K562 (cell line): ENCODE measurements at regions not wholly inside any gene's neighbourhood (a gene's known extent, or its start where the extent isn't known, plus 50 kb on each side); places are given as distances from the start of the nearest gene placed in this dataset.
"Not testable (repeated sequence)": the region's sequence is repeated elsewhere in the genome, so short reads cannot be mapped to it uniquely, and the experiment has no call there.

Experiments
- ATAC-seq: fragments of 200-7000 bp; cut with Tn5 transposase; 3 replicates; pipeline ENCODE4 v1.9.1; 2020; ENCODE audit warnings: moderate library complexity
- BruUV-seq: library from RNA; stranded (reverse); fragments of 400-500 nt; replicated peaks from 2 replicates; lab custom pipeline; 2021; lab: Mats Ljungman, UMichigan
- CTCF ChIA-PET: fragments of 300-600 bp; formaldehyde crosslinking; extraction: SDS; loops from one replicate; lab custom pipeline; 2021; ENCODE audit warnings: low intra/inter-chr PET ratio; lab: Yijun Ruan, JAX
- POLR2A ChIA-PET: fragments of 300-600, 350-650 bp; sonication (Branson Sonifier 250); formaldehyde crosslinking; extraction: SDS; loops from one replicate; lab custom pipeline; 2021; ENCODE audit warnings: antibody characterized with exemption, inconsistent platforms; lab: Yijun Ruan, JAX
- DNase-seq, 4 experiments: peaks; one replicate each; pipeline versions ENCODE4 v3.0.0 to v3.0.0-alpha.2; 2011 to 2018; ENCODE audit warnings: low spot score in 3 of 4, mixed read lengths in 3 of 4; ENCODE audit errors: extremely low read depth in 1 of 4
- FAIRE-seq: peaks from 2 replicates; lab custom pipeline; 2011; peaks lifted over from hg19 to GRCh38; lab: Jason Lieb, UNC
- H2AFZ ChIP-seq: 2 replicates; pipeline ENCODE4 v1.6.0; 2011; ENCODE audit warnings: low read depth, low read length, control low read depth, inconsistent platforms
- H3K27ac ChIP-seq: fragments of 200-600 bp; 3 replicates; pipeline ENCODE4 v1.8.0; 2011; ENCODE audit warnings: low read depth, mild to moderate bottlenecking, control low read depth, inconsistent platforms, low read length, moderate library complexity, mixed read lengths; ENCODE audit errors: extremely low read depth
- H3K27me3 ChIP-seq, 2 experiments: fragments of 300-600 bp in 1 of 2; 2 replicates in 1 of 2; 3 replicates in 1 of 2; pipeline versions ENCODE4 v1.6.0 to v1.8.0; 2011; ENCODE audit warnings: inconsistent platforms in 2 of 2, low read length in 2 of 2, mild to moderate bottlenecking in 1 of 2, mixed read lengths in 1 of 2, moderate library complexity in 1 of 2; ENCODE audit not compliant: control insufficient read depth in 2 of 2, insufficient read depth in 2 of 2
- H3K36me3 ChIP-seq: fragments of 300-600 bp; 3 replicates; pipeline ENCODE4 v1.8.0; 2011; ENCODE audit warnings: mild to moderate bottlenecking, low read length, inconsistent platforms; ENCODE audit not compliant: control insufficient read depth, insufficient read depth
- H3K4me1 ChIP-seq, 2 experiments: fragments of 200-600 bp in 1 of 2; replicated peaks in 1 of 2; 2 replicates in 1 of 2; 3 replicates in 1 of 2; pipeline versions ENCODE4 v1.5.1 to v1.8.0; 2011; ENCODE audit warnings: inconsistent platforms in 2 of 2, low read length in 2 of 2, mild to moderate bottlenecking in 1 of 2, mixed read lengths in 1 of 2, moderate library complexity in 1 of 2; ENCODE audit not compliant: control insufficient read depth in 2 of 2, insufficient read depth in 2 of 2
- H3K4me2 ChIP-seq: 2 replicates; pipeline ENCODE4 v1.6.1; 2011; ENCODE audit warnings: low read length, control low read depth, inconsistent platforms, mixed read lengths; ENCODE audit not compliant: insufficient read depth
- H3K4me3 ChIP-seq: fragments of 200-600 bp; sonication (generic), shearing (Covaris generic); 2 replicates; pipeline ENCODE4 v1.5.1; 2016; ENCODE audit warnings: control low read depth, inconsistent platforms
- H3K79me2 ChIP-seq: fragments of 200-600 bp; 3 replicates; pipeline ENCODE4 v1.8.0; 2011; ENCODE audit warnings: low read length, inconsistent platforms; ENCODE audit not compliant: control insufficient read depth, insufficient read depth
- H3K9ac ChIP-seq, 2 experiments: 2 replicates each; pipeline versions ENCODE4 v1.6.0 to v1.6.1; 2011; ENCODE audit warnings: low read depth in 2 of 2, low read length in 2 of 2, control low read depth in 1 of 2, inconsistent platforms in 1 of 2, mild to moderate bottlenecking in 1 of 2, mixed read lengths in 1 of 2; ENCODE audit not compliant: insufficient read depth in 1 of 2
- H3K9me1 ChIP-seq: one replicate; pipeline ENCODE4 v1.6.0; 2011; ENCODE audit warnings: inconsistent platforms, mild to moderate bottlenecking, low read length, moderate library complexity; ENCODE audit not compliant: control insufficient read depth, insufficient read depth
- H3K9me3 ChIP-seq: replicated peaks from 2 replicates; pipeline ENCODE4 v1.5.1; 2011; ENCODE audit warnings: low read depth, low read length, inconsistent platforms; ENCODE audit not compliant: control insufficient read depth, insufficient read depth
- H4K20me1 ChIP-seq: replicated peaks from 2 replicates; pipeline ENCODE4 v1.6.1; 2011; ENCODE audit warnings: low read length, inconsistent platforms, mixed read lengths; ENCODE audit not compliant: control insufficient read depth, insufficient read depth
- WGBS: fragments of 100-300 bp; shearing (Covaris generic); methylation state at CpG from one replicate; pipeline ENCODE4 v1.1.6; 2016; ENCODE audit warnings: low coverage, mixed read lengths; ENCODE audit not compliant: insufficient coverage; ENCODE audit errors: missing lambda C conversion rate; 5-methylcytosine and 5-hydroxymethylcytosine counted together
- in situ Hi-C: fragments of 300-500 bp; cut with MboI; formaldehyde crosslinking; loops from 4 replicates; pipeline ENCODE4 v1.15.0; 2018; ENCODE audit warnings: inconsistent platforms, mixed read lengths
- intact Hi-C: fragments of 100-400 bp; cut with micrococcal nuclease; formaldehyde crosslinking; loops from 2 replicates; pipeline ENCODE4 v1.14.2; 2022

- POLR2A ChIA-PET, FAIRE-seq, H3K27ac ChIP-seq, H3K9ac ChIP-seq, H3K36me3 ChIP-seq, H3K9me1 ChIP-seq, H3K4me3 ChIP-seq, H3K9me3 ChIP-seq, H3K27me3 ChIP-seq, H4K20me1 ChIP-seq, H3K79me2 ChIP-seq, DNase-seq, H3K4me2 ChIP-seq, ATAC-seq, BruUV-seq, in situ Hi-C loops, CTCF ChIA-PET, H3K4me1 ChIP-seq, H2AFZ ChIP-seq: not testable (repeated sequence)
- WGBS = no CpG with 5 or more reads among the region's 35 CpGs
- intact Hi-C loops = loop anchor here (10.0 kb wide), 1 partner anchor 60 kb away; no protein-coding TSS in a partner anchor
Observed at GRCh38 chr12:37814529-37814928, 502.0 kb upstream of the ALG10B start.
